GM12874 (cell line): ENCODE measurements at regions not wholly inside any gene's neighbourhood (a gene's known extent, or its start where the extent isn't known, plus 50 kb on each side); places are given as distances from the start of the nearest gene placed in this dataset.

Experiments used
- CTCF ChIP-seq: IDR thresholded peaks from 2 replicates; pipeline ENCODE4 v1.5.1; 2011; ENCODE audit warnings: low read depth, mild to moderate bottlenecking, control low read depth, low read length, moderate library complexity; ENCODE audit not compliant: insufficient read depth

GRCh38 chr4:137890812-137891211, 351.3 kb downstream of the SLC7A11 start:
- TF ChIP-seq CTCF, result no peak

- no peak for TF ChIP-seq CTCF
These were observed 349.3 kb upstream of the PCDH18 start for GRCh38 chr4:137881641-137882040.

- no peak for TF ChIP-seq CTCF
These were observed 334.4 kb upstream of the PCDH18 start for GRCh38 chr4:137866671-137867070.

- no peak for TF ChIP-seq CTCF
These were observed 329.4 kb upstream of the PCDH18 start for GRCh38 chr4:137861682-137862081.

- TF ChIP-seq CTCF, result no peak
These were observed 321.1 kb upstream of the PCDH18 start for GRCh38 chr4:137853424-137853823.

- no peak for TF ChIP-seq CTCF
These were observed 320.0 kb upstream of the PCDH18 start for GRCh38 chr4:137852326-137852725.

- no peak for TF ChIP-seq CTCF
These were observed 319.1 kb upstream of the PCDH18 start for GRCh38 chr4:137851435-137851834.

GRCh38 chr4:137825505-137825904, 293.2 kb upstream of the PCDH18 start:
- no peak for TF ChIP-seq CTCF
